Endothelial cell (in vitro differentiated cells): ENCODE measurements at regions not wholly inside any gene's neighbourhood (a gene's known extent, or its start where the extent isn't known, plus 50 kb on each side); places are given as distances from the start of the nearest gene placed in this dataset.

Experiments used
- DNase-seq: peaks from one replicate; pipeline ENCODE4 v3.0.0; 2021; ENCODE audit warnings: low spot score
- H3K27ac Mint-ChIP-seq: one replicate; pipeline ENCODE4 v1.8.0; 2021; ENCODE audit warnings: mixed read lengths, inconsistent platforms; ENCODE audit not compliant: unreplicated experiment
- H3K27me3 Mint-ChIP-seq: one replicate; pipeline ENCODE4 v1.8.0; 2021; ENCODE audit warnings: mild to moderate bottlenecking, moderate library complexity, mixed read lengths, inconsistent platforms; ENCODE audit not compliant: unreplicated experiment
- H3K36me3 Mint-ChIP-seq: one replicate; pipeline ENCODE4 v1.8.0; 2021; ENCODE audit warnings: mild to moderate bottlenecking, low read depth, mixed read lengths, inconsistent platforms; ENCODE audit not compliant: unreplicated experiment
- H3K4me1 Mint-ChIP-seq: one replicate; pipeline ENCODE4 v1.8.0; 2021; ENCODE audit warnings: mild to moderate bottlenecking, mixed read lengths, inconsistent platforms; ENCODE audit not compliant: unreplicated experiment
- H3K4me3 Mint-ChIP-seq: one replicate; pipeline ENCODE4 v1.8.0; 2021; ENCODE audit warnings: mild to moderate bottlenecking, mixed read lengths, inconsistent platforms; ENCODE audit not compliant: unreplicated experiment
- H3K9me3 Mint-ChIP-seq: one replicate; pipeline ENCODE4 v1.8.0; 2021; ENCODE audit warnings: mixed read lengths, inconsistent platforms; ENCODE audit not compliant: unreplicated experiment
- CTCF ChIP-seq: fragments of 200-600 bp; sonication (generic); IDR thresholded peaks from one replicate; pipeline ENCODE4 v1.5.0; 2021; ENCODE audit warnings: antibody characterized with exemption; ENCODE audit not compliant: unreplicated experiment

GRCh38 chr2:17259613-17260012, 258.6 kb downstream of the RAD51AP2 start:
- H3K4me1 Mint-ChIP-seq: peaks cover 3% of the 10 kb centered on the region
- H3K9me3 Mint-ChIP-seq: no peaks in the 10 kb centered on the region
- DNase-seq: no peak
- no peak overlapping the region for H3K27ac Mint-ChIP-seq
- no peak overlapping the region for H3K4me3 Mint-ChIP-seq
- TF ChIP-seq CTCF: no peak
- no peaks in the 10 kb centered on the region for H3K27me3 Mint-ChIP-seq
- H3K36me3 Mint-ChIP-seq: no peaks in the 10 kb centered on the region

GRCh38 chr2:17258861-17259260, 259.4 kb downstream of the RAD51AP2 start:
- TF ChIP-seq CTCF: no peak
- Mint-ChIP-seq H3K4me3 (no peak overlapping the region), H3K27me3 (no peaks in the 10 kb centered on the region), H3K4me1 (peaks cover 3% of the 10 kb centered on the region), H3K36me3 (no peaks in the 10 kb centered on the region), H3K9me3 (no peaks in the 10 kb centered on the region), H3K27ac (no peak overlapping the region)
- no peak for DNase-seq

GRCh38 chr2:17257189-17257909, 260.9 kb downstream of the RAD51AP2 start:
- TF ChIP-seq CTCF: no peak
- no peaks in the 10 kb centered on the region for H3K27me3 Mint-ChIP-seq
- H3K4me3 Mint-ChIP-seq: no peak overlapping the region
- H3K9me3 Mint-ChIP-seq: no peaks in the 10 kb centered on the region
- DNase-seq: no peak
- H3K4me1 Mint-ChIP-seq: peaks cover 3% of the 10 kb centered on the region
- H3K36me3 Mint-ChIP-seq: no peaks in the 10 kb centered on the region
- H3K27ac Mint-ChIP-seq: no peak overlapping the region

GRCh38 chr2:17255071-17255470, 263.2 kb downstream of the RAD51AP2 start:
- TF ChIP-seq CTCF: no peak
- DNase-seq: no peak
- Mint-ChIP-seq H3K4me1 (no peaks in the 10 kb centered on the region), H3K9me3 (no peaks in the 10 kb centered on the region), H3K27me3 (no peaks in the 10 kb centered on the region), H3K4me3 (no peak overlapping the region), H3K36me3 (no peaks in the 10 kb centered on the region), H3K27ac (no peak overlapping the region)

GRCh38 chr2:17254421-17254820, 263.8 kb downstream of the RAD51AP2 start:
- Mint-ChIP-seq H3K27ac (no peak overlapping the region), H3K9me3 (no peaks in the 10 kb centered on the region), H3K4me1 (no peaks in the 10 kb centered on the region)

More at GRCh38 chr2:17254421-17254820, 263.8 kb downstream of the RAD51AP2 start:
- no peaks in the 10 kb centered on the region for H3K36me3 Mint-ChIP-seq
- no peaks in the 10 kb centered on the region for H3K27me3 Mint-ChIP-seq
- no peak overlapping the region for H3K4me3 Mint-ChIP-seq
- no peak for DNase-seq
- TF ChIP-seq CTCF: no peak
